ENCODE measurements at regions not wholly inside any gene's neighbourhood (a gene's known extent, or its start where the extent isn't known, plus 50 kb on each side); places are given as distances from the start of the nearest gene placed in this dataset.

DNA sequence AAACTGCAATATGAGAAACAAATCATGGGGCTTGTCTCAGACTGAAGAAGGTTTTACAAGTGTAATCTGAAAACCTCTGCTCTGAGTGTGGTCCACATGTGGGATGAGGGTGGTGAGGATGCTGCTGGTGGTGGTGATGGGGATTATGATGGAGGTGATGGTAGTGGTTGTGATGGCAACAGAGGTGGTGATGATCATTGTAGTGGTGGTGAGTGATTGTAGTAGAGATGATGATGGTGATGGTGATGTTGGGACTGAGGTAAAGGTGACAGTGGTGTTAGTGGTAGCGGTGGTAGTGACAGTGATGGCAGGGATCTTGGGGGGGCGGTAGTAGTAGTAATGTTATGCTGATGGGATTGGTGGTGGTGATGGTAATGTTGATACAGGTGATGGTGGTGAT lies 217.8 kb downstream of the ANAPC1 start:
- TF ChIP-seq, protein P1, sequence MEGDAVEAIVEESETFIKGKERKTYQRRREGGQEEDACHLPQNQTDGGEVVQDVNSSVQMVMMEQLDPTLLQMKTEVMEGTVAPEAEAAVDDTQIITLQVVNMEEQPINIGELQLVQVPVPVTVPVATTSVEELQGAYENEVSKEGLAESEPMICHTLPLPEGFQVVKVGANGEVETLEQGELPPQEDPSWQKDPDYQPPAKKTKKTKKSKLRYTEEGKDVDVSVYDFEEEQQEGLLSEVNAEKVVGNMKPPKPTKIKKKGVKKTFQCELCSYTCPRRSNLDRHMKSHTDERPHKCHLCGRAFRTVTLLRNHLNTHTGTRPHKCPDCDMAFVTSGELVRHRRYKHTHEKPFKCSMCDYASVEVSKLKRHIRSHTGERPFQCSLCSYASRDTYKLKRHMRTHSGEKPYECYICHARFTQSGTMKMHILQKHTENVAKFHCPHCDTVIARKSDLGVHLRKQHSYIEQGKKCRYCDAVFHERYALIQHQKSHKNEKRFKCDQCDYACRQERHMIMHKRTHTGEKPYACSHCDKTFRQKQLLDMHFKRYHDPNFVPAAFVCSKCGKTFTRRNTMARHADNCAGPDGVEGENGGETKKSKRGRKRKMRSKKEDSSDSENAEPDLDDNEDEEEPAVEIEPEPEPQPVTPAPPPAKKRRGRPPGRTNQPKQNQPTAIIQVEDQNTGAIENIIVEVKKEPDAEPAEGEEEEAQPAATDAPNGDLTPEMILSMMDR (conservative IDR thresholded peaks at IDR 0.05; ENCODE audit: low read length) = no peak
- TF ChIP-seq EZH2phosphoT487 (IDR thresholded peaks at IDR 0.05; ENCODE audit: borderline replicate concordance) = no peak
